ENCODE measurements at regions not wholly inside any gene's neighbourhood (a gene's known extent, or its start where the extent isn't known, plus 50 kb on each side); places are given as distances from the start of the nearest gene placed in this dataset.

DNA sequence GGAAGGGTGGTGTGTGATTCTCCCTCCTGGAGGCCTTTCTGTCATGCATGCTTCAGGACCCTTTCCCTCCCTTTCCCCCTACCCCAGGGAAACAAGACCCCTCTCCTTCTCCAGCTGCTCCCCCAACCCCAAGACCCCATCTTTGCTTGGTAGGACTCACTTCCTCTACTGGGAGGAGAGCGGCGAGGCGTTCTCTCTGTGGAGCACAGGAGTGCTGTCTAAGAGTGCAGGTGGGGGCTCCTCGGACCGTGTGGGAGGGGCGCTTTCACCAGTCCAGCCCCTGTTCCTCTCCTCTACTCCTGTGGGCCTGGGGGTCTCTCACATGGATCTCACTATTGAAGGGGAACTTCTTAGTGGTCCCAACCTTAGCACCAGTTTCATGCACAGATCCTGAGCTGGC lies 456.1 kb upstream of the ASIC2 start:
- Histone ChIP-seq H3K4me1 (peaks cover 0 to 7% (median 0%) of the 10 kb centered on the region in 4 donors), H3K4me3 (no peak overlapping the region), H3K27ac (no peak overlapping the region), H3K9me3 (no peaks in the 10 kb centered on the region), H3K27me3 (peaks cover 4 to 29% (median 7%) of the 10 kb centered on the region in 3 donors), H3K36me3 (no peaks in the 10 kb centered on the region)
- no peak for TF ChIP-seq EP300 (IDR thresholded peaks at IDR 0.05)
- TF ChIP-seq, protein P1, sequence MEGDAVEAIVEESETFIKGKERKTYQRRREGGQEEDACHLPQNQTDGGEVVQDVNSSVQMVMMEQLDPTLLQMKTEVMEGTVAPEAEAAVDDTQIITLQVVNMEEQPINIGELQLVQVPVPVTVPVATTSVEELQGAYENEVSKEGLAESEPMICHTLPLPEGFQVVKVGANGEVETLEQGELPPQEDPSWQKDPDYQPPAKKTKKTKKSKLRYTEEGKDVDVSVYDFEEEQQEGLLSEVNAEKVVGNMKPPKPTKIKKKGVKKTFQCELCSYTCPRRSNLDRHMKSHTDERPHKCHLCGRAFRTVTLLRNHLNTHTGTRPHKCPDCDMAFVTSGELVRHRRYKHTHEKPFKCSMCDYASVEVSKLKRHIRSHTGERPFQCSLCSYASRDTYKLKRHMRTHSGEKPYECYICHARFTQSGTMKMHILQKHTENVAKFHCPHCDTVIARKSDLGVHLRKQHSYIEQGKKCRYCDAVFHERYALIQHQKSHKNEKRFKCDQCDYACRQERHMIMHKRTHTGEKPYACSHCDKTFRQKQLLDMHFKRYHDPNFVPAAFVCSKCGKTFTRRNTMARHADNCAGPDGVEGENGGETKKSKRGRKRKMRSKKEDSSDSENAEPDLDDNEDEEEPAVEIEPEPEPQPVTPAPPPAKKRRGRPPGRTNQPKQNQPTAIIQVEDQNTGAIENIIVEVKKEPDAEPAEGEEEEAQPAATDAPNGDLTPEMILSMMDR (IDR thresholded peaks at IDR 0.05), result no peak
- TF ChIP-seq POLR2A (IDR thresholded peaks at IDR 0.05), result no peak
- TF ChIP-seq POLR2AphosphoS5 (IDR thresholded peaks at IDR 0.05), result no peak
- WGBS, 2 donors, result 85 to 86% methylated on average over 6 of the region's 6 CpGs
- DNase-seq, result no peak
- intact Hi-C loops (cut with DNase I), result no loop called here

- WGBS, 2 donors, result 2 to 3% methylated on average over 13 of the region's 13 CpGs
- Histone ChIP-seq H3K36me3 (no peaks in the 10 kb centered on the region), H3K27ac (no peak overlapping the region), H3K27me3 (peaks cover 4 to 29% (median 7%) of the 10 kb centered on the region in 3 donors), H3K4me1 (peaks cover 0 to 7% (median 0%) of the 10 kb centered on the region in 4 donors), H3K9me3 (peaks cover 0 to 4% (median 0%) of the 10 kb centered on the region in 4 donors), H3K4me3 (peak overlapping the region in 1 of 4 donors; percentile 12)
- TF ChIP-seq, protein P1 (IDR thresholded peaks at IDR 0.05), result peak; percentile 50 to 95 (median 72)
- TF ChIP-seq POLR2A (IDR thresholded peaks at IDR 0.05) (no peak), POLR2AphosphoS5 (IDR thresholded peaks at IDR 0.05) (no peak), EP300 (IDR thresholded peaks at IDR 0.05) (no peak)
- intact Hi-C loops (cut with DNase I), result no loop called here
- DNase-seq, result peak; percentile 75
Observed at GRCh38 chr17:33750943-33751701, 458.0 kb upstream of the ASIC2 start.

GRCh38 chr17:33751702-33752065 lies 458.6 kb upstream of the ASIC2 start:
- no peak overlapping the region for H3K27ac ChIP-seq
- 10 to 17% methylated on average over 5 of the region's 5 CpGs for WGBS, 2 donors
- intact Hi-C loops (cut with DNase I), result no loop called here
- no peak overlapping the region for H3K4me3 ChIP-seq
- H3K9me3 ChIP-seq, result peaks cover 0 to 4% (median 0%) of the 10 kb centered on the region in 4 donors
- H3K27me3 ChIP-seq, result peaks cover 4 to 29% (median 7%) of the 10 kb centered on the region in 3 donors
- no peak for DNase-seq
- TF ChIP-seq POLR2AphosphoS5 (IDR thresholded peaks at IDR 0.05) (no peak), EP300 (IDR thresholded peaks at IDR 0.05) (no peak)
- H3K4me1 ChIP-seq, result peaks cover 0 to 7% (median 0%) of the 10 kb centered on the region in 4 donors
- no peaks in the 10 kb centered on the region for H3K36me3 ChIP-seq

GRCh38 chr17:33753452-33753851 lies 460.4 kb upstream of the ASIC2 start:
- no peak for TF ChIP-seq POLR2A (IDR thresholded peaks at IDR 0.05)
- TF ChIP-seq EP300 (IDR thresholded peaks at IDR 0.05), result no peak
- no peak for TF ChIP-seq POLR2AphosphoS5 (IDR thresholded peaks at IDR 0.05)
- TF ChIP-seq, protein P1 (IDR thresholded peaks at IDR 0.05), result no peak
- Histone ChIP-seq H3K9me3 (peaks cover 0 to 4% (median 0%) of the 10 kb centered on the region in 4 donors), H3K27me3 (peaks cover 4 to 25% (median 7%) of the 10 kb centered on the region in 3 donors), H3K36me3 (no peaks in the 10 kb centered on the region), H3K27ac (no peak overlapping the region), H3K4me1 (peaks cover 0 to 7% (median 0%) of the 10 kb centered on the region in 4 donors), H3K4me3 (no peak overlapping the region)
- WGBS, 2 donors, result 53 to 54% methylated on average over 7 of the region's 7 CpGs
- intact Hi-C loops (cut with DNase I), result no loop called here
- DNase-seq, result no peak

DNA sequence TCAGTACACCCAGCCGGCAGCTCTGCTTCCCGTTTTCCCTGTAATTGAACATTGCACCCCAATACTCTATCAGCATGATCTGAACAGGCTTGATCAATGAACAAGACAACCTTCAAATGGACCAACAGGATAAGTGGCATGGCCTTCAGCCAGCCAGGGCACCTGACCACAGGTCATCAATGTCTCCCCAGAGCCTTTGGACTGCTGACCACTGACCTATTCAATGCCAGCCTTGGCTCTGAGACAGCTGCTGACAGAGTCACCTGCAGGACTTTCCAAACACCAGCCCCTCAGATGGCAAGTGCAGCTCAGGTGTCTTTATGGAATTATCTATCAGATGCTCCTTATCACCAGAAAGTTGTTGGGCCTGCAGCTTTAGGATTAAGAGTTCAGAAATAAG lies 462.9 kb upstream of the ASIC2 start:
- peaks cover 0 to 4% (median 0%) of the 10 kb centered on the region in 4 donors for H3K9me3 ChIP-seq
- H3K4me3 ChIP-seq, result no peak overlapping the region
- intact Hi-C loops (cut with DNase I), result no loop called here
- no peak for TF ChIP-seq POLR2AphosphoS5 (IDR thresholded peaks at IDR 0.05)
- no peak for TF ChIP-seq POLR2A (IDR thresholded peaks at IDR 0.05)
- TF ChIP-seq, protein P1 (IDR thresholded peaks at IDR 0.05), result no peak
- TF ChIP-seq EP300 (IDR thresholded peaks at IDR 0.05), result no peak
- H3K4me1 ChIP-seq, result peaks cover 0 to 7% (median 0%) of the 10 kb centered on the region in 4 donors
- peaks cover 4 to 16% (median 7%) of the 10 kb centered on the region in 3 donors for H3K27me3 ChIP-seq
- no peak for DNase-seq
- no peaks in the 10 kb centered on the region for H3K36me3 ChIP-seq
- 83 to 88% methylated on average over 2 of the region's 2 CpGs for WGBS, 2 donors
- no peak overlapping the region for H3K27ac ChIP-seq
